Stimulated activated CD4-positive, alpha-beta T cell treated with anti-CD3 and anti-CD28 coated beads, Interleukin-1b, Interleukin-23, amount 100 ng/mL, for 4 hours (primary cell): ENCODE measurements at regions not wholly inside any gene's neighbourhood (a gene's known extent, or its start where the extent isn't known, plus 50 kb on each side); places are given as distances from the start of the nearest gene placed in this dataset.
"Not testable (repeated sequence)": the region's sequence is repeated elsewhere in the genome, so short reads cannot be mapped to it uniquely, and the experiment has no call there.

Experiments used
- DNase-seq, 2 donors: peaks; one replicate each; pipeline ENCODE4 v3.0.0-alpha.2; 2020; ENCODE audit warnings: low read depth in 2 of 2

DNA sequence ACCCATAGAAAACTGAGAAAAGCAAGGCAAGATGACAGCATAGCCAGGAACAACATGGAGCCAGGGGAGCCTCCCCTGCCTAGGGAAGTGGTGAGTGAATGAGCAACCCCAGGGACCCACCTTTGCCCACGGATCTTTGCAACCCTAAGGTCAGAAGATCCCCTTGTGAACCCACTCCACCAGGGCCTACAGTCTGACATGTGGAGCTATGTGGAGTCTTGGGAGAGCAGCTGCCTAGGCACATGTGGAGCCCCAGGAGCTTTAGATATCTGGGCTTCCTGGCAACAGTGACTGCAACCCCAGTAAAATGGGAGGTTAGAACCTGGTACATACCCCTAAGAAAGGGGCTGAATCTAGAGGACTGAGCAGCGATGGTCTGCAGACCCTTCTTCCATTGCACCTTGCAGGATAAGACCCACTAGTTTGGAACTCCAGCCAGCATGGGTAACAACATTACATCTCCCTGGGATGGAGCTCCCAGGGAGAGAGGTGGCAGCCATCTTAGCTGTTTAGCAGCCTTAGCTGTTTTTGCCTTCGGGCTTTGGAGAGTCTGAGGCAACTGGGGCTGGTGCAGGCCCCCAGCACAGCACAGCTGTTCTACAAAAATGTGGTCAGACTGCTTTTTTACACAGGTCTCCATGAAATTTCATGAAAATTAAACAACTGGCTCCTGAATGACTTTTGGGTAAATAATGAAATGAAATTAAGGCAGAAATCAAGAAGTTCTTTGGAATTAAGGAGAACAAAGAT lies 104.7 kb upstream of the TRIM2 start:
- no peak for DNase-seq

- DNase-seq = not testable (repeated sequence)
Measured at GRCh38 chr4:153106736-153107135, 97.5 kb upstream of the TRIM2 start.

GRCh38 chr4:153107246-153107645 lies 97.0 kb upstream of the TRIM2 start:
- no peak for DNase-seq

- no peak for DNase-seq
Measured at GRCh38 chr4:153109296-153109849, 94.9 kb upstream of the TRIM2 start.

GRCh38 chr4:153110739-153111138 lies 93.5 kb upstream of the TRIM2 start:
- no peak for DNase-seq

- no peak for DNase-seq
Measured at GRCh38 chr4:153111426-153112040, 92.7 kb upstream of the TRIM2 start.

DNA sequence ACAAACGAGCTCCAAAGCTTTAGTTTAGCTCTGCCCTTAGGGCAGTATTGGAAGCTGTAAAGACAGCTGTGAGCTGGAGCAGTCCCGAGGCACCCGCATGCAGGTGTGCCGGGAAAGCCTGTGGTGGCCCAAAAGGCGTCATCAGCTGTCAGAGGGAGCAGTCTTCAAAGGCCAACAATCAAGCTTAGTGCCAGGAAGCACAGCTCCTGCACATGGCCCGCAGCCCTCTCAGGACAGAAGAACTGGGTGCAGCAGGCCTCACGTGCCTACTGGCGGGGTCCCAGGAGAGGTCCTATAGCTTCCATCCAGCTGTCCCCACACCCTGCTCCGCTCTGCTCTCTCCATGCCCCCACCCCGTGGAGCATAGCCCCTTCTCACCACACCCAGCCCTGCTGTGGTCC lies 92.2 kb upstream of the TRIM2 start:
- peak in 1 of 2 donors; percentile 16 for DNase-seq

DNA sequence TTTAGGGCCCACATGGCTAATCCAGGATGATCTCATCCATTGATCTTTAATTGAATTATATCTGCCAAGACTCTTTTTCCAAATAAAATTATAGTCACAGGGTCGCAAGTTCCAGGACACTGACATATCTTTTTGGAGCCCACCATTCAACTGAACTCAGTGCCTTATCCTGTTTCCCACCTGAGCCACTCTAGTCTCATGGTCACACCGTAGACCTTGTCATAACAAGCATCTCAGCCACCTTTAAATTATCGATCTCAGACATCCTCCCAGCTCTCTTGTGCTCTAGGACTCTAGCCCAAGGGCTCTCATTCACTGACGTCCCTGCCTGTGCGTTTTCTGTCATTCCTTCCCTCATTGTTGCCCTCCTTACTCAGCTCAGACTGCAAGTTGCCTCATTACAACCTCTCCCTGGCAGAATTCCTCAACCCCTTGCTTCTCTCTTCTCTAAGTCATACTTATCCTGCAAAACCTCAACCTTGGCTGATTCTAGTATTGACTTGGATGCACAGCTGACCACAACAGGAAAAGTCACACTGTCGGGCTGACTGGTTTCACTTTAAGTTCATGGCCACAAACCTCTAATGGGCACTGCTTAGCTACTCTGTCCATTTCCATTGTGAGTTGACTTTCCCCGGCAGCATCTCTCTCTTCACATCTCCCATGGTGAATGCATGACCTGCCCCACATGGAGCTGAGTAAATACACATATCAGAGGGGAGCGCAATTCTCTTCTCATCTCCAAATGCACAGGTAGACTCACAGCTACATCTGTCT lies 91.0 kb upstream of the TRIM2 start:
- DNase-seq = no peak

GRCh38 chr4:153113838-153114105 lies 90.5 kb upstream of the TRIM2 start:
- DNase-seq = no peak

GRCh38 chr4:153114771-153115321 lies 89.4 kb upstream of the TRIM2 start:
- peak; percentile 21 to 23 for DNase-seq

DNA sequence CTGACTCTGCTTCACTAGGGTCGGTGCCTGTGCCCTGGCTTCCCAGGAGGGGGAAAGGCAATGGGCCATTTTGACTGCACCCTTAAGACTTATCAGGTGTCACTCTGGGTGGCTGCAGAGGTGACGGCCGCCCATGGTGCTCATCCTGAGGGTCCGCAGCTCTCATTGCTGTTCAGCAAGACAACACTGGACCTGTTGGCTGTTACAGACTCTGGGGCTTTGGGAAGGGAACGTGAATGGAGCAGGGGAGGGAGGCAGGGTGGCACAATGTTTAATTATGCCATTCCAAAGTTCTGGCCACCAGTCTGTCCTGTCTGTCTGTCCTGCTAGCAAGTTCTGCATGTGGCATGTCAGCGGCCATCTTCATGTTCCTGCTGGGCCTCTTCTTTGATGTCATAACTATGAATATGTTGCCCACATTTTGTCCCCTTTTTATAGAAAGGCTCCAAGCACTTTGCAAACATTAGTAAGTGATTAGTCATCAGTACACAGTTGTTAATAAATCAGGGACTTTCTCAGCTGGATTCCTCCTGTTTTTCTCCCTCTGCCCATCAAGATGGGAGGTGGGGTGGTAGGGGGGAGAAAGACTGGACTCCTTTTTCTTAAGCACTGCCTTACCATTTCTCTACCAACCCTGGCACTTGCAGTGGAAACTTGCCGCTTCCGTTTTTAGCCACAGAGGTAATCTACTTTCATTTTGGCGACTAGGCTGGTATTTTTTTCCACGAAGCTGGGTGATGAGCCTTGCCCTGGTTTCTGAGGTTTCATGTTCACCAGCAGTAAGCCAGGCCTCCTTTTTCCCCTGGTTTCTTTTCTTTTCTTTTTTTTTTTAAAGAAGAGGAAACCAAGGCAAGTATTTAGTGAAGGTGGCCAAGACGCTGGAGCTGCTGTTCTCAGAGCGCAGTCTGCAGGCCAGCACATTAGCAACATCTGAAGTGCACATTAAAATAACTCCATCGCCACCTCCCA lies 88.6 kb upstream of the TRIM2 start:
- peak; percentile 28 to 62 for DNase-seq

DNA sequence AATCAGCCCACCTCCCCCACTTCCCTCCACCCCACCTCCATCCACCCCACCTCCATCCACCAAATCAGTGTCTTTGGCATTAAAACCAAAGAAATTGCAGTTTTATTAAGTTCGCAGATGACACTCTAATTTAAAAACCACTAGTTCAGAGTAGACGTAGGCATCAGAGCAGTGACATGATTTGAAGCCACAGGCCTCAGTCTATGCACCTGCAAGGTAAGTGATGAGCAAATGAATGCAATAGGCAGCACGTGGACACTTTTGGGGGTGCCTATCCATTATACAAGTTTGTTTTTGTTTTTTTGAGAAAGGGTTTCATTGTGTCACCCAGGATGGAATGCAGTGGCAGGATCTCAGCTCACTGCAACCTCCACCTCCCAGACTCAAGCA lies 88.0 kb upstream of the TRIM2 start:
- no peak for DNase-seq

DNA sequence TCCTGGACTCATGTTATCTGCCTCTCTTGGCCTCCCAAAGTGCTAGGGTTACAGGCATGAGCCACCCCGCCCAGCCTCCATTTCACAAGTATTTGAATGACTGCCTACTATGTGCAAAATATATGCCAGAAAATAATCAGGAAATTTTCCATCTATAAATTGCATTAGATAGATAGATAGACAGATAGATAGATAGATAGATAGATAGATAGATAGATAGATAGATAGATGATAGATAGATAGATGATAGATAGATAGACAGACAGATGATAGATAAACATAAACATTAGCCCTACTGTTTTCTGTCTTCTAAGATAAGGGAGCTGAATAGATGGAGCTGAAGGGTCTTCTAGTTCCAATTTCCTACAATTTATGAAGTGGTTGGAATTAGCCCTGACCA lies 87.4 kb upstream of the TRIM2 start:
- no peak for DNase-seq

- DNase-seq = no peak
Measured at GRCh38 chr4:153117554-153117953, 86.7 kb upstream of the TRIM2 start.

DNA sequence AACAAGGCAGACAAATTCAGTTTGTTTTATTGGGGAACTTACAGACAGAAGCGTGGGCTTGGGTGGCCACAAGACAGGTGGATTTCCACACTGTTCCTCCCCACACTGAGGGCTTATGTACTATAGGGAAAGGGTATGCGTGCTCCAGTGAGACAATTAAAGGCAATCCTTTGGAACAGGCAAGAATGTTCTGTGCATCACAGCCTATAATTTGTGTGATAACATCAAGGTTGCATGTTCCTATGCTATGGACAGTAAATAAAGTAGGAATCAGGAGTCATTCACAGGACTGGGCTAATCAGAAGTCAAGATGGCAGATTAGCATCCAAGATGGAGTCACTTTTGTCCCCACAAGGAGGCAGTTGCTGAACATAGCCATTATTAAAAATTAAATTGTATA lies 84.6 kb upstream of the TRIM2 start:
- no peak for DNase-seq

GRCh38 chr4:153120235-153120634 lies 84.0 kb upstream of the TRIM2 start:
- no peak for DNase-seq

- no peak for DNase-seq
Measured at GRCh38 chr4:153122855-153123254, 81.4 kb upstream of the TRIM2 start.

GRCh38 chr4:153126137-153126536 lies 78.1 kb upstream of the TRIM2 start:
- DNase-seq = no peak

DNA sequence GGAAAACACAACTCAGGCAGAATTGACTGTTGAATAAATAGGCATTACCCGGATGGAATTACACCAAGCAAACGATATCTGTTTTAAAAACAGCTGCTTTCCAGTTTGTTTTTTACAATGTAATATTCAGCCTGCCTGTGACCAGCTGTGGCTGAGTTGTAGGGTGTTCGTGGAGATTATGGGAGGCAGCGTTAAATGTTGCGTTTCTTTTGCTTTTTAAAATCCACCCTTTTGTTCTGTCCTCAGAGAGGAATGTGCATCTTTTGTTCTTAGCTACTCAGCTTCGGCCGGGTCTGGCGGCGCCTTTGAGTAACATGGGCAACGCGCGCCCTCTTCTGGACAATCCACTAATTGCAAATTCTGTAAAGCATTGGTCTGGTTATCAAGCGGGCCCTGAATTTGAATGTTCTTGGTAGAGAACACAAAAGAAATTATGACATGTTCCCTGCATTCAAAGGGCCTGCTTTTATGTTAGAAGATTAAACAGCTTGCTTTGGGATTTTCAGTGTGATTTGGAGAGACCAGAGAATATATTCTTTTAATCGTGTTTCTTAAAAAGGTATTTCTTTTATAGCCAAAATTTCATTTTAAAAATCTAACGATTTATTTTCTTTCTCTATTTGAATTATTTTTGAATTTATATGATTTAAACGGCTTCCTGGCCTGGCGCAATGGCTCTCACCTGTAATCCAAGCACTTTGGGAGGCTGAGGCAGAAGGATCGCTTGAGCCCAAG lies 76.3 kb upstream of the TRIM2 start:
- peak; percentile 62 to 91 for DNase-seq

- DNase-seq = no peak
Measured at GRCh38 chr4:153131596-153131995, 72.6 kb upstream of the TRIM2 start.

GRCh38 chr4:153137159-153137558 lies 67.1 kb upstream of the TRIM2 start:
- DNase-seq = no peak
